H1 (cell line): ENCODE measurements at regions not wholly inside any gene's neighbourhood (a gene's known extent, or its start where the extent isn't known, plus 50 kb on each side); places are given as distances from the start of the nearest gene placed in this dataset.

ENCODE experiments used
- CTCF ChIA-PET: fragments of 300-600 bp; sonication (Branson Sonifier 250); formaldehyde crosslinking; loops from one replicate; lab custom pipeline; 2021; ENCODE audit not compliant: partially characterized antibody; lab: Charles Lee
- POLR2A ChIA-PET: fragments of 300-600 bp; sonication (Branson Sonifier 250); formaldehyde crosslinking; loops from one replicate; lab custom pipeline; 2021; ENCODE audit warnings: inconsistent platforms; ENCODE audit not compliant: partially characterized antibody; lab: Charles Lee
- DNase-seq, 2 experiments: peaks; one replicate each; pipeline versions ENCODE4 v3.0.0 to v3.0.0-alpha.2; 2010 to 2022; ENCODE audit warnings: low spot score in 2 of 2, low read depth in 1 of 2, mixed read lengths in 1 of 2
- FAIRE-seq: peaks from 2 replicates; lab custom pipeline; 2011; peaks lifted over from hg19 to GRCh38; lab: Jason Lieb, UNC
- H2AFZ ChIP-seq: 2 replicates; pipeline ENCODE4 v1.8.1; 2012; ENCODE audit warnings: low read length, inconsistent platforms
- H2AK5ac ChIP-seq: 2 replicates; pipeline ENCODE4 v1.6.1; 2013; ENCODE audit warnings: low read depth, low read length
- H2BK120ac ChIP-seq: replicated peaks from 2 replicates; pipeline ENCODE3; 2013; ENCODE audit warnings: low read depth, low read length, inconsistent platforms
- H2BK12ac ChIP-seq: 2 replicates; pipeline ENCODE4 v1.6.1; 2013; ENCODE audit warnings: low read depth, low read length
- H2BK15ac ChIP-seq: 2 replicates; pipeline ENCODE4 v1.6.1; 2013; ENCODE audit warnings: low read length
- H2BK20ac ChIP-seq: 2 replicates; pipeline ENCODE4 v1.6.1; 2013; ENCODE audit warnings: low read length
- H2BK5ac ChIP-seq: 2 replicates; pipeline ENCODE4 v1.6.1; 2013; ENCODE audit warnings: low read depth, low read length
- H3K14ac ChIP-seq: 2 replicates; pipeline ENCODE4 v1.6.1; 2013; ENCODE audit warnings: inconsistent platforms; ENCODE audit not compliant: insufficient read length
- H3K18ac ChIP-seq: 2 replicates; pipeline ENCODE4 v1.6.1; 2013; ENCODE audit warnings: low read length; ENCODE audit errors: extremely low read depth
- H3K23ac ChIP-seq: 2 replicates; pipeline ENCODE4 v1.6.1; 2013; ENCODE audit warnings: inconsistent platforms; ENCODE audit not compliant: insufficient read length
- H3K23me2 ChIP-seq: 2 replicates; pipeline ENCODE4 v1.6.1; 2013; ENCODE audit warnings: low read depth, low read length
- H3K27ac ChIP-seq: 2 replicates; pipeline ENCODE4 v1.6.1; 2011; ENCODE audit warnings: low read depth, low read length, inconsistent platforms
- H3K27me3 ChIP-seq, 4 experiments: replicated peaks in 1 of 4; 1 replicate in 1 of 4; 2 replicates in 3 of 4; pipeline versions ENCODE4 v1.6.1 to v1.8.1; 2011 to 2013; ENCODE audit warnings: low read length in 3 of 4, mild to moderate bottlenecking in 3 of 4, inconsistent platforms in 2 of 4, mixed read lengths in 2 of 4, moderate library complexity in 1 of 4; ENCODE audit not compliant: control insufficient read depth in 3 of 4, insufficient read depth in 3 of 4; ENCODE audit errors: extremely low read depth in 1 of 4
- H3K36me3 ChIP-seq, 4 experiments: 2 replicates each; pipeline versions ENCODE4 v1.6.1 to v1.8.1; 2011 to 2013; ENCODE audit warnings: mild to moderate bottlenecking in 4 of 4, low read length in 3 of 4, moderate library complexity in 2 of 4, control low read depth in 1 of 4, inconsistent platforms in 1 of 4; ENCODE audit not compliant: insufficient read depth in 4 of 4, control insufficient read depth in 2 of 4
- H3K4ac ChIP-seq: replicated peaks from 2 replicates; pipeline ENCODE3; 2013; ENCODE audit warnings: low read length, low read depth, mixed read lengths, inconsistent platforms; ENCODE audit not compliant: insufficient read length
- H3K4me1 ChIP-seq, 4 experiments: replicated peaks in 1 of 4; 1 replicate in 1 of 4; 2 replicates in 3 of 4; pipeline versions ENCODE4 v1.6.1 to v1.8.1; 2011 to 2013; ENCODE audit warnings: low read length in 3 of 4, inconsistent platforms in 2 of 4, mixed read lengths in 1 of 4; ENCODE audit not compliant: insufficient read depth in 4 of 4, control insufficient read depth in 3 of 4
- H3K4me2 ChIP-seq, 2 experiments: 2 replicates each; pipeline versions ENCODE4 v1.6.1 to v1.8.1; 2011 to 2013; ENCODE audit warnings: low read depth in 2 of 2, low read length in 2 of 2, control low read depth in 1 of 2, inconsistent platforms in 1 of 2, mild to moderate bottlenecking in 1 of 2; ENCODE audit not compliant: insufficient read depth in 1 of 2
- H3K4me3 ChIP-seq, 4 experiments: fragments of 200-600, 300-600 bp in 1 of 4; sonication (generic), shearing (Covaris generic), sonication (Bioruptor Twin) in 1 of 4; 2 replicates each; pipeline versions ENCODE4 v1.5.1 to v1.8.1; 2011 to 2016; ENCODE audit warnings: low read length in 4 of 4, low read depth in 3 of 4, control low read depth in 2 of 4, inconsistent platforms in 2 of 4, mild to moderate bottlenecking in 2 of 4, mixed read lengths in 1 of 4, moderate library complexity in 1 of 4; ENCODE audit not compliant: insufficient read depth in 2 of 4; ENCODE audit errors: extremely low read depth in 1 of 4
- H3K56ac ChIP-seq: replicated peaks from 2 replicates; pipeline ENCODE3; 2013; ENCODE audit warnings: low read depth, mild to moderate bottlenecking, mixed read lengths, low read length, inconsistent platforms; ENCODE audit not compliant: insufficient read length
- H3K79me1 ChIP-seq: 2 replicates; pipeline ENCODE4 v1.6.1; 2013; ENCODE audit warnings: low read depth, low read length, control low read depth
- H3K79me2 ChIP-seq, 2 experiments: 2 replicates each; pipeline versions ENCODE4 v1.6.1 to v1.8.1; 2012 to 2013; ENCODE audit warnings: low read length in 2 of 2, mild to moderate bottlenecking in 2 of 2, inconsistent platforms in 1 of 2; ENCODE audit not compliant: insufficient read depth in 2 of 2, control insufficient read depth in 1 of 2
- H3K9ac ChIP-seq, 4 experiments: replicated peaks in 1 of 4; 1 replicate in 1 of 4; 2 replicates in 3 of 4; pipeline versions ENCODE4 v1.6.1 to v1.8.1; 2011 to 2013; ENCODE audit warnings: low read depth in 3 of 4, low read length in 3 of 4, control low read depth in 2 of 4, mild to moderate bottlenecking in 2 of 4, moderate library complexity in 2 of 4, inconsistent platforms in 1 of 4; ENCODE audit errors: extremely low read depth in 1 of 4
- H3K9me3 ChIP-seq, 2 experiments: 2 replicates each; pipeline versions ENCODE4 v1.6.1 to v1.8.1; 2012 to 2013; ENCODE audit warnings: mild to moderate bottlenecking in 2 of 2, moderate library complexity in 2 of 2, control low read depth in 1 of 2, inconsistent platforms in 1 of 2, low read depth in 1 of 2, low read length in 1 of 2, mixed read lengths in 1 of 2; ENCODE audit not compliant: insufficient read depth in 2 of 2
- H4K20me1 ChIP-seq, 2 experiments: replicated peaks in 1 of 2; 2 replicates each; pipeline versions ENCODE3 to v1.8.1; 2011 to 2013; ENCODE audit warnings: inconsistent platforms in 2 of 2, low read length in 2 of 2, mild to moderate bottlenecking in 1 of 2; ENCODE audit not compliant: insufficient read depth in 2 of 2, control insufficient read depth in 1 of 2
- H4K5ac ChIP-seq: 2 replicates; pipeline ENCODE4 v1.6.1; 2013; ENCODE audit warnings: low read length, low read depth, mixed read lengths, inconsistent platforms; ENCODE audit not compliant: insufficient read length
- H4K8ac ChIP-seq: 2 replicates; pipeline ENCODE4 v1.8.0; 2013; ENCODE audit warnings: mild to moderate bottlenecking, moderate library complexity, low read length, inconsistent platforms; ENCODE audit not compliant: insufficient read depth; ENCODE audit errors: extremely low read depth
- H4K91ac ChIP-seq: replicated peaks from 2 replicates; pipeline ENCODE3; 2013; ENCODE audit warnings: low read length, mixed read lengths, inconsistent platforms; ENCODE audit not compliant: insufficient read length
- MAFK ChIP-seq: IDR thresholded peaks from 2 replicates; pipeline ENCODE4 v1.6.1; 2012; ENCODE audit warnings: low read depth, mild to moderate bottlenecking, improper control_type of control experiment, low read length
- SP2 ChIP-seq: IDR thresholded peaks from 2 replicates; pipeline ENCODE4 v1.6.1; 2012; ENCODE audit warnings: mild to moderate bottlenecking, low read length, inconsistent platforms
- whole genome bisulfite sequencing, 2 experiments: shearing (Covaris generic) in 1 of 2; methylation state at CpG; one replicate each; pipeline versions ENCODE4 v1.1.6 to v1.1.7; 2013 to 2015; ENCODE audit warnings: low lambda C conversion rate in 2 of 2, mixed read lengths in 2 of 2, inconsistent platforms in 1 of 2, low coverage in 1 of 2, missing lambda C conversion rate in 1 of 2; ENCODE audit not compliant: insufficient replicate concordance in 2 of 2, insufficient coverage in 1 of 2, insufficient read length in 1 of 2; ENCODE audit errors: extremely low coverage in 1 of 2, missing lambda C conversion rate in 1 of 2; 5-methylcytosine and 5-hydroxymethylcytosine counted together
- TF ChIP-seq, protein P1 (sequence below): IDR thresholded peaks from 2 replicates; pipeline ENCODE4 v1.6.1; 2012; ENCODE audit warnings: low read length, inconsistent platforms

DNA sequence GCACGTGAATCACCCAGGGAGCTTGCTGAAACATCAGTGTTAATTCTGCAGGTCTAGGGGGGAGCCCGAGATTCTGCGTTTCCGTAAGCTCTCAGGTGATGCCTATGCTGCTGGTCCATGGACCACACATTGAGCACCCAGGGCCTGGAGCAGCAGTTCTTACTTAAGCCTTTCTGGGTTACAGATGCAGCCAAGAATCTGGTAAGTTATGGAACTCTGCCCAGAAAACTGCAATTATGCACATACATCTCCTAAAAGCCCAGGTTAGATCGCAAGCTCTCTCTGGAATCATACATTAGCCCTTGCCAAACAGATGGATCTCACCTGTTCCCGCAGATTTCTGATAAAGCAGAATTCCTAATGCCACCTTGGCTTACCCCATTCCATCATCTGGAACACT is 265.9 kb upstream of the SALL1 start:
- POLR2A ChIA-PET, result no interaction called here
- no peak for FAIRE-seq
- WGBS, 2 experiments, result 89% methylated on average over 6 of the region's 6 CpGs; no CpG with 5 or more reads in 1 of the 2 experiments

More for the DNA sequence above, 265.9 kb upstream of the SALL1 start:
- Histone ChIP-seq H3K23me2 (no peaks in the 10 kb centered on the region), H3K56ac (no peak overlapping the region), H2BK20ac (no peak overlapping the region), H3K27me3 (no peaks in the 10 kb centered on the region), H2BK12ac (0 out of 2 replicates have a peak overlapping the region, but pooled peaks have one; percentile 14), H4K8ac (no peak overlapping the region), H3K79me2 (no peaks in the 10 kb centered on the region), H2BK120ac (no peak overlapping the region), H2AK5ac (no peak overlapping the region), H3K27ac (no peak overlapping the region), H3K4me2 (no peak overlapping the region), H2BK5ac (no peak overlapping the region), H4K91ac (no peak overlapping the region), H3K36me3 (no peaks in the 10 kb centered on the region), H3K4ac (no peak overlapping the region), H2AFZ (peak overlapping the region; percentile 34; the same call in 1 of the 2 replicates), H3K4me3 (no peak overlapping the region), H3K79me1 (no peaks in the 10 kb centered on the region), H3K9ac (no peak overlapping the region), H4K5ac (no peak overlapping the region), H2BK15ac (no peak overlapping the region), H3K4me1 (no peaks in the 10 kb centered on the region), H4K20me1 (no peaks in the 10 kb centered on the region), H3K9me3 (no peaks in the 10 kb centered on the region), H3K14ac (no peak overlapping the region), H3K23ac (no peak overlapping the region), H3K18ac (no peak overlapping the region)
- CTCF ChIA-PET, result no interaction called here
- no peak for TF ChIP-seq MAFK
- TF ChIP-seq, protein P1, sequence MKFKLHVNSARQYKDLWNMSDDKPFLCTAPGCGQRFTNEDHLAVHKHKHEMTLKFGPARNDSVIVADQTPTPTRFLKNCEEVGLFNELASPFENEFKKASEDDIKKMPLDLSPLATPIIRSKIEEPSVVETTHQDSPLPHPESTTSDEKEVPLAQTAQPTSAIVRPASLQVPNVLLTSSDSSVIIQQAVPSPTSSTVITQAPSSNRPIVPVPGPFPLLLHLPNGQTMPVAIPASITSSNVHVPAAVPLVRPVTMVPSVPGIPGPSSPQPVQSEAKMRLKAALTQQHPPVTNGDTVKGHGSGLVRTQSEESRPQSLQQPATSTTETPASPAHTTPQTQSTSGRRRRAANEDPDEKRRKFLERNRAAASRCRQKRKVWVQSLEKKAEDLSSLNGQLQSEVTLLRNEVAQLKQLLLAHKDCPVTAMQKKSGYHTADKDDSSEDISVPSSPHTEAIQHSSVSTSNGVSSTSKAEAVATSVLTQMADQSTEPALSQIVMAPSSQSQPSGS, result no peak
- no peak for TF ChIP-seq SP2
- no peak for DNase-seq
